GM18858 (cell line): ENCODE measurements at regions not wholly inside any gene's neighbourhood (a gene's known extent, or its start where the extent isn't known, plus 50 kb on each side); places are given as distances from the start of the nearest gene placed in this dataset.
"Not testable (repeated sequence)": the region's sequence is repeated elsewhere in the genome, so short reads cannot be mapped to it uniquely, and the experiment has no call there.

ENCODE experiments used
- ATAC-seq: cut with Tn5 transposase; IDR thresholded peaks from one replicate; pipeline ENCODE4 v1.9.1; 2021; ENCODE audit not compliant: unreplicated experiment

DNA sequence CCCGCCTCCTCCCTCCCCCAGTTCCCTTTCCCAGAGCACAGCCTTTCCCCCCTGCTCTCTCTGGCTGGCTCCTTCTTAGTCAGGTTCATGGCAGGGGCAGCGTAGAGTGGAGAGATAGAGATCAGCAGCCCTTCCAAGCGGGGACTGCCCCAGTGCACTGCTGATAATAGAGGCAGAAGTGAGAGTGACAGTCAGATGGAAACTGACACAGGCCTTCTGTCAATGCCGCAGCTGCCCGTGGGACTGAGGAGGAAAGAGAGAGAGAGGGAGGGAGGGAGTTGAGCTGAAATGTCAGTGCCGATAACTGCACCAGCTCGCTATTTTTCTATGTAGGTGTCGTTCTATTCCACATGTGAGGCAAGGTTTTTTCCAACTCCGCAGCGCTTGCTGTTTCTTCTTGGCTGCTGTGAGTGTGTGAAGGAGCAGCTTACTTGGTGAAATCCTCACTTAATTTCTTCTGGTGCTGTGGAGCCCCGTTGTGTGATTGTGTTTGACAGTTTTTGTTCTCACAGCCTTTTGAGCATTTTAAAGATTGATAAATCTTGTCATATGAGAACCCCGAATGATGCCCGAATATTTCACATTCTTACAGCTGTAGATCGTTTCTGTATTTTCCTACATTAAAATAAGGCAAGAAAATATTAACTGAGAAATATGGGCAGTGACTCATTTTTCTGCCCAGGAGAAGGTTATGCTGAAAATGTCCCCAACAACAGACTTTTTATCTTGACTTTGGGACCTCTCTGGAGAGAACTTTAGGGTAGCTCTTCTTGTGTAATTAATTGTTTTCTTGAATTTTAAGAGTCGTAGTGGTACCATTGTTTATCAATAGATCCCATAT is 386.4 kb upstream of the MMS22L start:
- ATAC-seq: peak; percentile 99

- no peak for ATAC-seq
These were observed 391.8 kb upstream of the MMS22L start for GRCh38 chr6:97674802-97675201.

- ATAC-seq: no peak
These were observed 394.6 kb upstream of the MMS22L start for GRCh38 chr6:97677626-97678025.

DNA sequence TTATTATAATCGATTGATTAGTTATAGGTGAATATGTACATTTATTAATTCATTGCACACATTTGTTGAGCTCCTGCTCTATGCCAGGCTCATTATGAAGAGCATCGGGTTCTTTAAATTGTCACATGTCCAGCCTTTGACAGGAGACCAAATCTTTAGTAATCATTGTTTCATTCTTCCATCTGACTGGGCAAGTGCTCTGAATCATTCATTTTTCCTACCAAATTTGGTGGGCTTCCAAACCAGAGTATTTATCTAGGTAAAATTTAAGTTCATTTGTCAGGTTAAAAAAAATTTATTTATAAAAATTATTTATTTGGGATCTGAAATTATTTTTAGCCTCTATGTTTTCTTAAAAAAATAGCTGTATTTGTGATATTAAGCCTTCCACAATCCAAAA is 404.9 kb upstream of the MMS22L start:
- no peak for ATAC-seq

- ATAC-seq: no peak
These were observed 406.2 kb upstream of the MMS22L start for GRCh38 chr6:97689078-97689754.

GRCh38 chr6:97697456-97697855 is 414.4 kb upstream of the MMS22L start:
- no peak for ATAC-seq

DNA sequence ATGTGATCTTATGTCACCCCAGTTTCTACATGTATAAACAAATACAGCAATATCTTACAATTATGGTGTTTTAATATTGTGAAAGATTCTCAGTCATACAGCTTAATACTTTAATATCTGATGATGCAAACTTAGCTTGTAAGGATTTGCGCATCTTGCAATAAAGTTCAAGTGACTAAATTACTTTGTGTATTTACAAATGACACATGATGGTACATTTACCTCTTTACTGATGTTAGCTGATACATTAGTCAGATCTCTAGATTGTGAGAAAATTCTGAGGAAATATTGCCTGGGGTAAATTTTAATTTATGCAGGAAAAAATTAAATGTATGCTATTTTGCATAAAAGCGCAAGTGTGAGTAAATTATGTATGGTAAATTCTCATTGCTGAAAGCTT is 418.8 kb upstream of the MMS22L start:
- no peak for ATAC-seq

DNA sequence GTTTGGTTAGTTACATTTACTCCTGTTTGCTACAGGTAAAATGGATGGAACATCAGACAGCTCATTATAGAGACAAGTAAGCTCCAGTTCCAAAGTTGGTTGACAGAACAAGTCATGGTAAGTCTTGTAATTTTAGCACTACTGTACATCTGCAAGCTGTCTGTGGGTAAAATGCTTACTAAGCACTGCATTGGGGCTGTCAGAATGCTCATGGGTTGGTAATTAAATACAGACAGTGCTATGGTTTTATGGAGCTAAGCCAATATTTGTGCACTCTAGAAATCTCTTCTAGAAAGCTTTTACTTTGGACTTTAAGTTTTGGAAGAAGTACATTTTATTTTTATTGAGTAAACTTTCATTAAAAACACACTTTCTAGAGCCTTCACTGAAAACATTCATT is 419.2 kb upstream of the MMS22L start:
- ATAC-seq: no peak

DNA sequence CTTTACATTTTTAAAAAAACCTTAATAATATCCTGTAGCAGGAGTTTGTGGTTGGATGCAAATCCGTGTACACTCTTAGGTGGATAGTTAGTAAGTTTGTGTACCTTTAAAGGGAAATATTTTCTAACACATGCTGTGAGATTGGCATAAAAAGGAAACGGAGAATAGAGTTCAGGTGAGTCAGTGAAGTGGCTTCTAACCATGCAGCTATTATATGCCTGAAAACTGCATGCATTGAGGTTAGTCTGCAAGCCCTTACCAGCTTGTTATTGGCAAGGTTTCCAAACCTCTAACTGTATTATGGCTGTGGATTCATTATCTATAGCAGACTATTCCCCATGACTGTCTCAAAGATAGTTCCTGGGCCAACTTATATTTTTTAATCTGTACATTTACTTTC is 420.6 kb upstream of the MMS22L start:
- ATAC-seq: no peak

DNA sequence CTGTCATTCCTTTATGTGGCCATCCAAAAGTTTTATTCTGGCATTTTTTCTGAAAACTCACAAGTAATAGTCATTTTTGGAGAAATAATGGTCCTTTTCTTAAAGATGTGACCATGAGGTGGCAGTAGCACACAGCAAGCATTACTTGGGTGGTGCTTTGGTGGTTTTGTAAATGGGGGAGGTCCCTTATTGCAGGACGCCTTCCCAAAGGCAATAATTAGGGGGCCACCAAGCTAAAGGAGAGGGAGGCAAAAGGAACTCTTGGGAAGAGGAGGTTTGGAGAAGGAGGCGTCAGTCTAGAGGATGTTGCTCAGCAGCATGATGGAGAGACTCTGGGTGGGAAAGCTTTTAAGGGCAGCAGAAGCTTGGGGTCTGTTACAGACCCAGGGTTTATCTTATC is 422.6 kb upstream of the MMS22L start:
- no peak for ATAC-seq

DNA sequence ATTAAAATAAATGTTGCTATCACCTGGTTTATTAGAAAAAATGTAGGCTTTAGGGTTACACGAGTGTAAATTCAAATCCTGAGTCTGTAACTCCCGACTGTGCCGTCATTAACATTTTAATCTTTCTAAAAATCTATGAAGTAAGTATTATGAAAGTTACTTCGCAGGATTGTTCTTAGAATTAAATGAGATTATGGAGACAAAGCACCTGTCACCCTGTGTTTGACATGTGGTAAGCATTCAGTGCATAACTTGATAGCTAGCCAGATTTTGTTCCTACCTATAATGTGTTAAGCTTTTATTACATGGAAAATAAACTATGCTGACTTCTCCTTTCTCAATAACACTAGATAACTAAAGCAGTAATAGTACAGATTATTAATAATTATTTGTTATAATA is 429.7 kb upstream of the MMS22L start:
- ATAC-seq: no peak

DNA sequence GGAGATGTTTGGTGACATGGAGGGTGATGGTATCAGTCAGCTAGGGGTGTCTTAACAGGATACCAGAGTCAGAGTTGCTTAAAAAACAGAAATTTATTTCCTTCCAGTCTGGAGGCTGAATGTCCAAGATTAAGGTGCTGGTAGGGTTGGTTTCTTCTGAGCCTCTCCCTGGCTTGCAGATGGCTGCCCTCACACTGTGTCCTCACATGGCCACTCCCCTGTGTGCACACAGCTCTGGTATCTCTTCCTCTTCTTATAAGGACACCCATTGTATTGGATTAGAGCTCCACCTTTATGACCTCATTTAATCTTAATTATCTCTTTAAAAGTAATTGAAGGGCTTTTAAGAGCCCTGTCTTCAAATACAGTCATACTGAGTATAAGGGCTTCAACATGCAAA is 431.8 kb upstream of the MMS22L start:
- no peak for ATAC-seq

DNA sequence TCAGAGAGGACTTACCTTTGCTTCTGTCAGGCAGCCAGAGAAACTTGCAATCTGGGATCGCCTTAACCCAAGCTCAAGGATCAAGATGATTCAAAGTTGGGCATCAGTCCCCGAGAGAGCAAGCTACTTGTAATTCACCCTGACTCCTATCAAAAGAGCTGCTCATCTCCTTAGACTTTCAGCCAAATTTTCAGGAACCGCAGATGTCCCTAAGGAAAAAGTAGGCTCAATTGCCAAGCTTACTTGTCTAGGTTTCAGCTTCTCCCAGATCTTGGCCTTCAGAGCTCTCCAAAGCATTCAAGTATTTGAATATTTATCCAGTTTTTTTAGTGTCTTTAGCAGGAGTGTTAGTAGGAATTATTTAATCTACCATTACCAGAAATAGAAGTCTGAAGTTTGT is 434.1 kb upstream of the MMS22L start:
- no peak for ATAC-seq

DNA sequence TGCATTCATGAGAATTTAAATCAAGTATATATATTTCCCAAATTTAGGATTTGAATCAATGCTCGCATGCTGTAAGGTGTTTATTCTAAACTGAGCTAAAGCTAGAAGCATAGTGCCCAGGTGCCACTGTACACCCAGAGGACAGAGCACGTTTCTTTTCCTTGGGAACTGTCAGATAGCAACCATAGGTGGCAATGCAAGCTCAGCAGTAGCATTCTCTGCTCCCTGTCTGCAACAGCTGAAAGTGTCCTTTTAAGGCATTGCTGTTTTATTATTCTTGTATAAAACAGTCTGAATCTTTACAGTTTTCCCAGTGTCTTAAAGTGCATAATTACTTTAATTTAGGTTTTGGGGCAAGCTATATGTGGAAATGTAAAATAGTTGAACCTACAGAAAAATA is 443.4 kb upstream of the MMS22L start:
- ATAC-seq: no peak

GRCh38 chr6:97732045-97732444 is 449.0 kb upstream of the MMS22L start:
- ATAC-seq: no peak

- no peak for ATAC-seq
These were observed 474.6 kb upstream of the MMS22L start for GRCh38 chr6:97757575-97757974.

- ATAC-seq: no peak
These were observed 482.4 kb upstream of the MMS22L start for GRCh38 chr6:97765461-97765860.

DNA sequence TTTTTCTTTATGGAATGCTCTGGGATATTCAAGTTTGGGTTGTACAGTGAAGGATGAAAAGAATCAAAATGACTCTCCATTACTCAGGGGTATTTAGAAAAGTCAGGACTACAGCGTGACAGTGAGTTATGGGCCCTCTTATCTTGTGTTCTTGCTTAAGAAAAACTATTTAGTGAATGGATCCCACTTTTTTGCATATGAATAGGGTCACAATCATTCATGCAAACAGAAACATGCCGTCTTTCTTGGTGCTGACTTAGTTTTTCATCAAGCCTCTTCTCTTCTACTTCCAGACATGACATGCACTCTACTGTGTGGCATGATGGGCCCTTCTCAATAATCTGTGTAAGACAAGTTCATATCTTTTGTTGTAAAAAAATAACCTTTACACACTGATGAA is 488.4 kb upstream of the MMS22L start:
- no peak for ATAC-seq

GRCh38 chr6:97775012-97775411 is 492.0 kb upstream of the MMS22L start:
- ATAC-seq: no peak

GRCh38 chr6:97778290-97779038 is 495.4 kb upstream of the MMS22L start:
- ATAC-seq: no peak

GRCh38 chr6:97779039-97779766 is 496.2 kb upstream of the MMS22L start:
- not testable (repeated sequence) for ATAC-seq
